HFFc6 (cell line): ENCODE measurements at regions not wholly inside any gene's neighbourhood (a gene's known extent, or its start where the extent isn't known, plus 50 kb on each side); places are given as distances from the start of the nearest gene placed in this dataset.

Source experiments
- DNase-seq: peaks from one replicate; pipeline ENCODE4 v3.0.0-alpha.2; 2018
- H3K27ac Mint-ChIP-seq: 2 replicates; pipeline ENCODE4 v1.8.0; 2020; ENCODE audit warnings: mild to moderate bottlenecking, mixed read lengths
- H3K27me3 Mint-ChIP-seq: 2 replicates; pipeline ENCODE4 v1.8.0; 2021; ENCODE audit warnings: mild to moderate bottlenecking, moderate library complexity, mixed read lengths; ENCODE audit not compliant: insufficient read depth
- H3K36me3 Mint-ChIP-seq: 2 replicates; pipeline ENCODE4 v1.8.0; 2021; ENCODE audit warnings: low read depth, mixed read lengths
- H3K4me1 Mint-ChIP-seq: 2 replicates; pipeline ENCODE4 v1.8.0; 2020; ENCODE audit warnings: low read depth, mixed read lengths
- H3K4me3 Mint-ChIP-seq: 2 replicates; pipeline ENCODE4 v1.8.0; 2020; ENCODE audit warnings: mild to moderate bottlenecking, moderate library complexity, mixed read lengths
- H3K9me3 Mint-ChIP-seq: 2 replicates; pipeline ENCODE4 v1.8.0; 2020; ENCODE audit warnings: mild to moderate bottlenecking, mixed read lengths
- TF ChIP-seq, protein P1 (sequence below): fragments of 200-600 bp; sonication (generic); IDR thresholded peaks from 2 replicates; pipeline ENCODE4 v1.5.0; 2021; ENCODE audit warnings: antibody characterized with exemption, mild to moderate bottlenecking

DNA sequence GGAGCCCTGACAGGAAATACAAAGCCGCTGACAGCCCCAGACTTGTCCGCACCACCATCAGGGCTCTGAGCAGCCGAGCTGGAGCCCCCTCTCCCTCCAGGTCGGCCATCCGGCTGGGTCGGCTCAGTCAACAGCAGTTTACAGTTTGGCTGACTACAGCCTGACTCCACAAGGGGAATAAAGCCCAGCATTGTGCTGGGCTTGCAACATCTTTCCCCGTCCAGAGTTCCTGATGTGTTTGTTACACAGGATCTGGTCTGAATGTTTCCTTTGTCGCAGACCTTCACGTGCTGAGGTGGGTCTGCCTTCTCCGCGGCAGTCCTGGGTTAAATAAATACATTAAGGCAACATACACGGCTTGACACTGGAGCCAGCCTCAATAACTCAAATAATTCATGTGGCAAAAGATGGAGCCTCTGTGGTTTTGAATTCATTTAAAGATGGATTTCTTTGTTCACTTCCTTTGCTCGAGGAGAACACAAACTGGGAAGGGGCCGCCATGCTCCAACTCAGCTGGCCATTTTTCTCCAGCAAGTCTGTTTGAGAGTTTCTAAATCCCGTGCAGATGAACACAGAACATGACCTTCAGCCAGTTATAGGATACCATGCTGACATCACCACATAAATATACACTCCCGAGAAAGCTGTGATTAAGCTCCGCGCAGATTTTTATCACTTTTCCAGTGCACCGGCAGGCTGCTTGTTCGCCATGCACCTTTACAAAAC is 192.1 kb downstream of the WDR11 start:
- no peak overlapping the region for H3K4me3 Mint-ChIP-seq
- H3K9me3 Mint-ChIP-seq, result peaks cover 23% of the 10 kb centered on the region
- DNase-seq, result no peak
- H3K27ac Mint-ChIP-seq, result no peak overlapping the region
- TF ChIP-seq, protein P1, sequence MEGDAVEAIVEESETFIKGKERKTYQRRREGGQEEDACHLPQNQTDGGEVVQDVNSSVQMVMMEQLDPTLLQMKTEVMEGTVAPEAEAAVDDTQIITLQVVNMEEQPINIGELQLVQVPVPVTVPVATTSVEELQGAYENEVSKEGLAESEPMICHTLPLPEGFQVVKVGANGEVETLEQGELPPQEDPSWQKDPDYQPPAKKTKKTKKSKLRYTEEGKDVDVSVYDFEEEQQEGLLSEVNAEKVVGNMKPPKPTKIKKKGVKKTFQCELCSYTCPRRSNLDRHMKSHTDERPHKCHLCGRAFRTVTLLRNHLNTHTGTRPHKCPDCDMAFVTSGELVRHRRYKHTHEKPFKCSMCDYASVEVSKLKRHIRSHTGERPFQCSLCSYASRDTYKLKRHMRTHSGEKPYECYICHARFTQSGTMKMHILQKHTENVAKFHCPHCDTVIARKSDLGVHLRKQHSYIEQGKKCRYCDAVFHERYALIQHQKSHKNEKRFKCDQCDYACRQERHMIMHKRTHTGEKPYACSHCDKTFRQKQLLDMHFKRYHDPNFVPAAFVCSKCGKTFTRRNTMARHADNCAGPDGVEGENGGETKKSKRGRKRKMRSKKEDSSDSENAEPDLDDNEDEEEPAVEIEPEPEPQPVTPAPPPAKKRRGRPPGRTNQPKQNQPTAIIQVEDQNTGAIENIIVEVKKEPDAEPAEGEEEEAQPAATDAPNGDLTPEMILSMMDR, result no peak
- no peaks in the 10 kb centered on the region for H3K36me3 Mint-ChIP-seq
- no peaks in the 10 kb centered on the region for H3K4me1 Mint-ChIP-seq
- H3K27me3 Mint-ChIP-seq, result no peaks in the 10 kb centered on the region

DNA sequence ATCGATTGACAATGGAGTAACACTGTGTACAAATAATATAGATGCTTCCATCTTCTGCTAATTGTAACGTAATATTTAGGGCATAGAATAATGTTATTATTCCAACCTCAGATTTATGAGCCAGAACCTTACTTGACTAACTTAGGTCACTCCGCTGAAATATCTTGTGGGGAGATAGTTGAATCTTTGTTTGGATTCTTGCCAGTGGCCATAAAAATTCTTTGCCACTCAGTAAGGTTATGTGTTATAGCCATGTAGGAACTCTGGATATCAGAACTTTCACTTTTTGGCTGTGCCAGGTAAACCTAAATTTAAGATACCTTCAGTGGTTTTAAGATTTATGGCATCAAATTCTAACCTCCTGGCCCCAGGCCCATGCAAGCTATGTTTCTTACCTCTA is 197.6 kb downstream of the WDR11 start:
- TF ChIP-seq, protein P1, result no peak
- no peak for DNase-seq
- no peaks in the 10 kb centered on the region for H3K4me1 Mint-ChIP-seq
- H3K4me3 Mint-ChIP-seq, result no peak overlapping the region
- no peak overlapping the region for H3K27ac Mint-ChIP-seq
- no peaks in the 10 kb centered on the region for H3K27me3 Mint-ChIP-seq
- peaks cover 13% of the 10 kb centered on the region for H3K9me3 Mint-ChIP-seq
- no peaks in the 10 kb centered on the region for H3K36me3 Mint-ChIP-seq

DNA sequence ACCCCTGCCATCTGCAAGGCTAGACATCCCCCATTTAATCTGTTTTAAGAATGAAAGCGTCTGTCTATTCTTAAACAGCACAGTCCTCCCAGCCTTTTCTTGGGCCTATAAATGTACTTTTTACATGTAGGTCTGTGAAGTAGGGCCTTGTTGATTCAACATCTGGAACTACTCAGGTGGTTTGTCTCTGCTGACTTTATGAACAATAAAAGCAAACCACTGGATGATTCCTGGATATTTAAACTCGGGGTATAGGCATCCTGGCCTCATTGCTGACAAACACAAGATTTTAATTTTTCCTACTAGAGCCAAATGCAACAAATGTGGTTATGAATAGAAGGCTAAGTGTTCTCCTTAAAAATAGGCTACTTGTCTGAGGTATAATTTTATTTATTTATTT is 198.3 kb downstream of the WDR11 start:
- no peak for DNase-seq
- Mint-ChIP-seq H3K36me3 (no peaks in the 10 kb centered on the region), H3K9me3 (peaks cover 13% of the 10 kb centered on the region), H3K4me3 (no peak overlapping the region), H3K27ac (no peak overlapping the region), H3K4me1 (no peaks in the 10 kb centered on the region), H3K27me3 (no peaks in the 10 kb centered on the region)
- TF ChIP-seq, protein P1, result no peak

DNA sequence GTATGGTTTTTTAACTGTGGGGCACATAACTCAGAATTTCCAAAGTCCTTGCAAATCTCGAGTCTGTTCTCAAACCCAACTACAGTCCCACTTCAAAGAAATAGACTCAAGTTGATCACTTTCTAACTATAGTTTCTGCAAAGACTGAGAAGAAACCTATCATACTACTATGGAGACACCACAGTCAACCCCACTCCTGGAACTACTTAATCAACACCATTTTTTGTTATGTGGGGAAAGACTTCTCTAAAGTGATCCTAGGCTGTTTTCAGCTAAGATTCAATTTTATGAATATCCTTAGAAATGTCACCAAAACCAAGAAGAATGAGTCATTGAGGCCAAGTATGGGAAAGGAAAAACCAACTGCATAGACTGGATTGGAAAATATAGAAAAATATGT is 198.8 kb downstream of the WDR11 start:
- DNase-seq, result no peak
- Mint-ChIP-seq H3K27ac (no peak overlapping the region), H3K4me1 (no peaks in the 10 kb centered on the region), H3K27me3 (no peaks in the 10 kb centered on the region), H3K36me3 (no peaks in the 10 kb centered on the region), H3K9me3 (peaks cover 13% of the 10 kb centered on the region), H3K4me3 (no peak overlapping the region)
- TF ChIP-seq, protein P1, result no peak

DNA sequence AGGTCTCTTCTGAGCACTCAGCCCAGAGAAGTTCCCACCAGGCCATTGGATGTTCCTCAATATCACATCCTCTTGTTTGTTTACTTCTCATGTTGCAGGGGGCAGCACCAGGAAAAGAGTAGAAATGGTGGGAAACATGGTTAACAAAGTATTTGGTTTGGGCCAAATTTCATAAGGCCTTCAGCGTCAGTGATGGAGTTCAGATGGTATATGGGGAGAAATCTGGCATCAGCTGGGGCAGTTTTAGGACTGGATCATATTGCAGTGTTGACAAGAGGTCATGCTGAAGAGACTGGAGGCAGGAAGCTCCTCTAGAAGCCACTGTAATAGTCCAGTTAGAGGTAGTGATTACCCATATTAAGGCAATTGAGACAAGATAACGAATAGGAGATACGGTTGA is 200.0 kb downstream of the WDR11 start:
- Mint-ChIP-seq H3K9me3 (peaks cover 13% of the 10 kb centered on the region), H3K4me1 (no peaks in the 10 kb centered on the region), H3K4me3 (no peak overlapping the region), H3K27me3 (no peaks in the 10 kb centered on the region), H3K36me3 (no peaks in the 10 kb centered on the region), H3K27ac (no peak overlapping the region)
- no peak for DNase-seq
- TF ChIP-seq, protein P1, result no peak
